GM18868 (cell line): ENCODE measurements at regions not wholly inside any gene's neighbourhood (a gene's known extent, or its start where the extent isn't known, plus 50 kb on each side); places are given as distances from the start of the nearest gene placed in this dataset.
A peak's percentile ranks its signal among the peaks of the same experiment; 100 is the strongest.
"Not testable (repeated sequence)": the region's sequence is repeated elsewhere in the genome, so short reads cannot be mapped to it uniquely, and the experiment has no call there.

Experiments
- ATAC-seq: cut with Tn5 transposase; IDR thresholded peaks from one replicate; pipeline ENCODE4 v1.9.1; 2021; ENCODE audit warnings: mild to moderate bottlenecking, moderate library complexity; ENCODE audit not compliant: unreplicated experiment

DNA sequence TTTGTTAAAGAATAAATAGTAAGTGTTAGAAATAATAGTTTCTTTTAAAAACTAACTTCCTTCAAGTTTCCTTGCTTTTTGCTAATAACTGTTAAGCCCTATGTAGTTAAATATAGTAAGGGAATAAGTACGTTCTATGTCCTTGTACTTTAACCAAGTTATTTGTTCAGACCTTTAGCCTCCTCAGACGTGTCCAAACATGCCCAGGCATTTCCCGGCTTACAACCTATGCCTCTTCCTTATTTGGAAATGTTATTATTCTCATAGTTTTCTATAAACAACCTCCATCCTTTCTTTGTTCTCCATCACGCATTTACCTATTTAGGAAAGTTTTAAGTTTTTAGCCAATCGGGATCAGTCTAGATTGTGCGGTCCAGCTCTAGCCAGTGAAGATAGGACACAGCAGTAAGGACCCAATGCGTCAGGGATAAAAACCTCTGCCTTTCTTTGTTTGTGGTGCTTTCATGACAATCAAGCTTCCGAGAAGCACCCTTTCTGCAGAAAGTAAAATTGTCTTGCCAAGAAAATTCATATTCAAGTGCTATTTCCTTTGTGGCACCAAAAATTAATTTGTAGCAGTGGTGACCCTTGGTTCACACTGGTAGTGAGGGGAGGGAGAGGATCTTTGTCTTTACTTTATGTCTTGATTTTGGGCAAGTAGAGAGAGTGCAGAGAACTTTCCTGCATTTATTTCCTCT is 851.3 kb upstream of the POM121L12 start:
- ATAC-seq = no peak

GRCh38 chr7:52179934-52180333 is 855.5 kb upstream of the POM121L12 start:
- no peak for ATAC-seq

DNA sequence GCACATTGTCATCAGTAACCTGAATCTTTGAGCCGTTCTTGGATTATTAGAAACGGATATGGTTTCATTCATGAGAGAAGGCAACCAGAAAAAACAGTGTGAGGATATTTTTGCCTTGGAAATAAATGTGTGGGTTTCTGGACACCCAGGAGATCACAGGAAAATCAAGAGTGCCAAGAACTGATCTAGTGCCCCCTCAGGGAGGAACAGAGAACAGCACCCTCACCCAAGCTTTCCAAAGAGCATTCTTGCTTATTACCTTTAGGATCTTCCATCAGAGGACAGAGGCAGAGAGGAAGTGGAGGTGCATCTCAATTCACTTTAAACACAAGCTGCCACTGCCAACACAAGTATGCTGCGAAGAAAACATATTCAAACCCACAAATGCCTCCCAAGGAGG is 851.5 kb upstream of the COBL start:
- peak; percentile 39 for ATAC-seq

DNA sequence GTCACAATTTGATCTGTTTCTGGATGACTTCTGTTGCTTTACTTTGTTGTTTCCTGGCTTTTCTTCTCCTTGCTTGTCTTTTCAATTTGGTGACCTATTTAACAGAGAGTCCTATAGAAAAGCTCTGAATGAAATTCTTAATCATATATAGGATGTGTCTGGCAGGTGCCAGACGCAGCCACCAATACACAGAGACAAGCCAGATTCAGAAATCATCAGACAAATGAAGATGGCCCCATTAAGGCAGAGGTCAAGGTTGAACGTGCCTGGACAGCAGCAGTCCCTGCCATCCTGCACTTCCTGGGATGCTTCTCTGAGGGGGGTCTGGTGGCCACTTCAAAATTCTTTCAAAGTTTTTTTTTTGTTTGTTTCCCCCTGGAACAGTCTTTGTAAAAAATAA is 846.7 kb upstream of the COBL start:
- no peak for ATAC-seq

DNA sequence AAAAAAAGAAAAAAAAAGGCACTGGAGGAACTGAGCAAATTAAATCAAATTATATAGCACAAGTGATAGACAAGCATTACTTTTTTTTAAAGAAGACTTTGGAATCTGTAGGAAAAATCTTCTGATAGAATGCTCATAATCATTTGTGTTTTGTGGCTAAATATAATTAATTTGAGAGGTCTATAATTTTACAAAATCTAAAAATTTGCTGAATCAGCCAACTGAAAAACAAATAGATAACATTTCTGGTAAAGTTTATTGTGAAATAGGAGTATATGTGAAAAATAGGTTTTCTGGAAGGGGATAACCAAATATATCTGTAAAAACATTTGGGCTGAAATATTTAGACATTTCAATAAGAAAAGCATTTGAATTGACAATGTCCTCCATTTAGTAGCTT is 844.9 kb upstream of the COBL start:
- ATAC-seq = no peak

DNA sequence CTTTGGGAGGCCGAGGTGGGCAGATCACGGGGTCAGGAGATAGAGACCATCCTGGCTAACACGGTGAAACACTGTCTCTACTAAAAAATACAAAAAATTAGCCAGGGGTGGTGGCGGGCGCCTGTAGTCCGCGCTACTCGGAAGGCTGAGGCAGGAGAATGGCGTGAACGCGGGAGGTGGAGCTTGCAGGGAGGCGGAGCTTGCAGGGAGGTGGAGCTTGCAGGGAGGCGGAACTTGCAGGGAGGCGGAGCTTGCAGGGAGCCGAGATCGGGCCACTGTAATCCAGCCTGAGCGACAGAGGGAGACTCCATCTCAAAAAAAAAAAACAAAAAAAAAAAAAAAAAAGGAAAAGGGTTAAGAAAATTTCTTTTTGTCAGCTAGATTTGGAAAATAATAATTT is 842.8 kb upstream of the COBL start:
- not testable (repeated sequence) for ATAC-seq

DNA sequence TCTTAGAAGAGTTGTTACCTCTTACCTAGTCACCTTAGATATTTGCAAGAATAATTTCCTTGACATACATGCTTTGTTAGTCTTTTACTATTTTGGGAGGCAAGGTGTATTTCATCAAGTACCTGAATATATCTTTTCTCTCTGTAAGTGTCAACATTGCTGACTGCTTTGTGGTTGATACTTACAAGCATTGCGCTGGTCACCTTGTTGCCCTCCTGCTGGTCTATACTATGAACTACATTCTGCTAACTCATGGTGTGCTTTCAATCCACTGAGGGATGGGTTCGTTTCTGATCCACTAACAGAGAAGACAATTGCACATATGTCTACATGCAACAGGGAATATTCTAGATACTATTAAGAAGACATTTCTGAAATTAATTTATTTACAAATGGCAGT is 837.8 kb upstream of the COBL start:
- ATAC-seq = no peak

DNA sequence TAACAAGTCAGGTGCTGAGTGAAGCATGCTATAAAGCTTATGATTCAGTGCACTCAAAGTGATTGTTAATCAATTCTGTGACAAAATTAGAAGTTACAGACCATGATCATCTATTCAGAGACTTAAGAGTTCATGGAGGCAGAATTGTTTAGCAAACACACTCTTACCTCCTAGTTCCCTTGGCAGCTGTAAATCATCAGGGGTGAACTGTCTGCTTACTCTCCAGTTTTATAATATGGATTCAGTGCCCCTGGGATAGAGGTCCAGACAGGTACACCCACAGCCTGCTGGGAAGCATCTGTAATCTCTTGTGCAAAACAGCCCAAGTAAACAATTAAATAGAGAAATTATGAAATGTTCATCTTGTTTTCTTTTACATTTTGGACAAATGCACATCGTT is 835.0 kb upstream of the COBL start:
- ATAC-seq = no peak

DNA sequence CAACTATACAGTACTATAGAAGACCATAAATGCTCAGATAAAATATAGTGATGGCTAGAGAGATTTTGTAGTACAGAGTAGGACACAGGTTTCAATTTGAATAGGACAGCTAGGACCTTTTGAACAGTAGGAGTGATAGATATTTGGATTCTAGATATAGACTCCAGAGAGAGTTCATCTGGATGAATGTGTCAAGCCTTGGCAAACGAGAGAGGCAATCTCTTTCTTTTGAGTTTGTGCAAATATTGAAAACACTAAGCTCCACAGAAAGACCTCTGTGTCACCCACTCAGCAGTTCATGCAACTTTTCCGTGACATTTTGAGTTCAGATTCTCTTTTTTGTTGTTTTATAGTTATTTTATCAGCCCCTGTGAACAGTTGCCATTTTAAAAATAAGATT is 834.3 kb upstream of the COBL start:
- no peak for ATAC-seq

DNA sequence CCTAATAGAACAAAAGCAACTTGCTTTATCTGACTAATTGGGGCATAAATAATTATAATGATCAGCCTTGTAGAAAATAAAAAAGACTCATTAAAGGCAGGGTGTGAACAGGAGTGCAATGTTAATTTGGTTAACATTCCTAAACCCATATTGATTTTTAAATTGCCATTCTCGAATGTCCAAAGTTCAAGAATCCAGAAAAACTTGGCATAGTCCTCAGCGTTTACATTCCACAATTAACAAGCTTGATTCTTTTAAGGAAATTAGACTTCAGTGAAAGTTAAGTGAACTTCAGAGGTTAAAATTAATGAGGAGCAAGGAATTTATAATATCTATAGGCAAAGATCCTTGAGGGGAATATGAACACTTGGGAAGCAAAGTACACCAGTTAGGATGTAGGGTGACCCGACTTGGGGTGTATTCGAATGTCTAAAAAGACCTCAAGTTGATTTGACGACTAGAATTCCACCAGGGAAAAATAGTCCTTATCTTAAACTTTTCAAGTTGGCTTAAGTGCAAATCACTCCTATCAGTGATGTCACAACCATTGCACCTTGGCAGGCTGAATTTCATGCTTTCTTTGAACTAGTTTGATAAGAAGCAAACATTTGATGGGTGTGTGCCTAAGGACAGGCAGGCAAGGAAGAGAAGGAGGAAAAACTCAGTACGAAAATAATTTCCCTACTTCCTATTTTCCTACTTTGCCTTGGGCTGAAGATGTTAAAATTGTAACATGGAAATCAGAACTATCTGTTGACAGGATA is 830.4 kb upstream of the COBL start:
- ATAC-seq = no peak

GRCh38 chr7:52143219-52143618 is 826.6 kb upstream of the COBL start:
- no peak for ATAC-seq

DNA sequence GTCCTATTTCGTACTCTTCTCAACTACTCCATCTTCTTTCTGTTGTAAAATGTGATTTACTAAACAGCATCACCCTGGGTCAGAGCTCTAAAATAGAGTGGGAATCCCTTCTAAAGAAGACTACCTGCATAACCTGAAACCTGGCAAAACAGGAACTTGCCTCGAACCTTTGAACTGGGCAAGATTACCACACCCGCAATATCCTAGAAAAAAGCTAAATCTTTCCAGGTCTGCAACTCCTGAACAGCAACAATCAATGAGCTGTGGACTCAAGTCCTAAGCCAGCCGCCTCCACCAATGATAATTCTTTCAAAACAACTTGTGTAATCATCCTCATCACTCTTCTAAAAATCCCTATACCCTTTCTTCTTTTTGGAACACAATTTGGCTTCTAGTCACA is 824.2 kb upstream of the COBL start:
- no peak for ATAC-seq

- no peak for ATAC-seq
Observed at GRCh38 chr7:52135403-52135802, 818.8 kb upstream of the COBL start.

- ATAC-seq = no peak
Observed at GRCh38 chr7:52129278-52129677, 812.7 kb upstream of the COBL start.

DNA sequence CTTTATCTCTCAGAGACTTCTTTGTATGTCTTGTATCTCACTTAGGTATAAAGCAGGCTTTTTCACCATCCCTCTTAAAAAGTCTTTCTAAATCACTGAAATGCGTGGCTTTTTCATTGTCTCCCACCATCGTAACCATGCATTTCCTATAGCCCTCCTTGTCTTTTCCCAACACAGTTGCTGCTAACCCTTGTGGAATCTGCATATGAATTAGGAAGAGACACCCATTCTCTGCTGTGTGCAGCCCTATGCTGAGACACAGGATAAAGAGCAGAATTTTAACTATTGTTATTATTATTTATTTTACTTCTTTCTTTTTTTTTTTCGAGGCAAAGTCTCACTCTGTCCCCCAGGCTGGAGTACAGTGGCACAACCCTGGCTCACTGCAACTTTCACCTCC is 804.3 kb upstream of the COBL start:
- no peak for ATAC-seq

- ATAC-seq = no peak
Observed at GRCh38 chr7:52119537-52119936, 802.9 kb upstream of the COBL start.

DNA sequence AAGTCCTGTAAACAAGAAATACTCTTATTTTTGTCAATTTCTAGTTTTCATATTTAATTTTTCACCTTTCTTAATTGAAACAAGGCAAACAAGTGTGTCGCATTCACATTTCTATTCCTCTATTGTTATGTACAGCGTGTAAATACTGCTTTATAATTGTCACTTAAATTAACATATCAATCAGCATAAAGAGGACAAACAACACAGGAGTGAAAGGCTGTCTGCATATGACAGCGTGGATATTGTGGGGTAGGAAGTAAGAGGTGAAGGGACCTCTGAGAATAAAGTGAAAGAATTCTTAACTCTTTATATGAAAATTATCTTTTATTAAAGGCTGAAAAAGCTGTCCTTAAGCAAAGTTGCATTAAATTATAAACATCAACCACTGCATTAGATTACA is 797.9 kb upstream of the COBL start:
- ATAC-seq = no peak

GRCh38 chr7:52114056-52114455 is 797.4 kb upstream of the COBL start:
- ATAC-seq = no peak

DNA sequence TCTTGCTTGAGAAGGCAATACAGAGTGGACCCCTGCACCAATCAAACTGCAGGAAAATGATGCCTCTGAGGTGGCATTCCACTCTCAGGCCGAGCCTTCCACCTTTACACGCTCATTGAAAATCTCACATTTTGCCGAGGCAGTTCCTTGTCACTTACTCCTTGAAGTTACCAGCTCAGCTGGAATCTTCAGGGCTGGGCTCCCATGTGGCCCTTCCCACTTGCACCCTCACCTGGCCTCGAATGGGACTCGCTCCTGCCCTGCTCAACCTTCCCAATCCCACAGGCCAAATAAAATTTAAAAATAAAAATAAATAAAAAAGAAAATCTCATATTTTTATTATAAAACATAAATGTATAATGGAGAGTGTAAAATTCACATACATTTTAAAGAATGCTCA is 790.7 kb upstream of the COBL start:
- ATAC-seq = no peak

DNA sequence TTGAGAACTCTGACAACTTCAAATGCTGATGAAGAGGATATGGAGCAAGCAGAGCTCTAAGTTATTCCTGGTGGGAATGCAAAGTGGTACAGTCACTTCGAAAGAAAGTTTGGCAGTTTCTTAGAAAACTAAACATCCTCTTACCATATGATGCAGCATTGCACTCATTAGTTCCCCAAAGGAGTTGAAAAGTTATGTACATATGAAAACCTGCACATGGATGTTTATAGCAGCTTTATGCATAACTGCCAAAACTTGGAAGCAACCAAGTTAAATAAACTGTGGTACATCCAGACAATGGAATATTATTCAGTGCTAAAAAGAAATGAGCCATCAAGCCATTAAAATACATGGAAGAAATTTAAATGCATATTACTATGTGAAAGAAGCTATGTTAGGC is 779.3 kb upstream of the COBL start:
- ATAC-seq = no peak

GRCh38 chr7:52091996-52092395 is 775.4 kb upstream of the COBL start:
- no peak for ATAC-seq

GRCh38 chr7:52091101-52091500 is 774.5 kb upstream of the COBL start:
- no peak for ATAC-seq
